ENCODE measurements at regions not wholly inside any gene's neighbourhood (a gene's known extent, or its start where the extent isn't known, plus 50 kb on each side); places are given as distances from the start of the nearest gene placed in this dataset.

DNA sequence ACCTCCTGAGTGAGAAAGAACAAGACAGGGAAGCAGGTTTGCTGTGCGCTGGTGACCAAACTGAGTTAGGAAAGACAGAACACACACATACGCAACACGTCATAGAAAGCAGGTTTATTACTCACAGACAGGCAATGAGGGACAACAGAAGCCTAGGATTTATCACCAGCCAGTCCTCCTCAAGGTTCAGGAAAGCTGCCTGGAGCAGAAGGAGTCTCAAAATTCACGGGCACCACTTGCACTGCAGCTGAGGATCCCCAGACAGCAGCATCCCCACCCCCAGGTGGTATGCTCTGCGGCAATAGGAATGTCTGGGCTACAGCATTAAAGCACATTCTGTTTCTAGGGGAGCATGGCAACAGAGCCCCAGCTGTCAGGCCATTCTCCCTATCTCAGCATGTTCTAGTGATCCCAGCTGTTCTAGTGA, 284.4 kb upstream of the RGPD4 start:
- no peaks in the 10 kb centered on the region for H3K27me3 ChIP-seq
- TF ChIP-seq, protein P1, sequence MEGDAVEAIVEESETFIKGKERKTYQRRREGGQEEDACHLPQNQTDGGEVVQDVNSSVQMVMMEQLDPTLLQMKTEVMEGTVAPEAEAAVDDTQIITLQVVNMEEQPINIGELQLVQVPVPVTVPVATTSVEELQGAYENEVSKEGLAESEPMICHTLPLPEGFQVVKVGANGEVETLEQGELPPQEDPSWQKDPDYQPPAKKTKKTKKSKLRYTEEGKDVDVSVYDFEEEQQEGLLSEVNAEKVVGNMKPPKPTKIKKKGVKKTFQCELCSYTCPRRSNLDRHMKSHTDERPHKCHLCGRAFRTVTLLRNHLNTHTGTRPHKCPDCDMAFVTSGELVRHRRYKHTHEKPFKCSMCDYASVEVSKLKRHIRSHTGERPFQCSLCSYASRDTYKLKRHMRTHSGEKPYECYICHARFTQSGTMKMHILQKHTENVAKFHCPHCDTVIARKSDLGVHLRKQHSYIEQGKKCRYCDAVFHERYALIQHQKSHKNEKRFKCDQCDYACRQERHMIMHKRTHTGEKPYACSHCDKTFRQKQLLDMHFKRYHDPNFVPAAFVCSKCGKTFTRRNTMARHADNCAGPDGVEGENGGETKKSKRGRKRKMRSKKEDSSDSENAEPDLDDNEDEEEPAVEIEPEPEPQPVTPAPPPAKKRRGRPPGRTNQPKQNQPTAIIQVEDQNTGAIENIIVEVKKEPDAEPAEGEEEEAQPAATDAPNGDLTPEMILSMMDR (IDR thresholded peaks at IDR 0.05): no peak
- no peaks in the 10 kb centered on the region for H3K9me3 ChIP-seq
- H3K27ac ChIP-seq: no peak overlapping the region
- H3K36me3 ChIP-seq: no peaks in the 10 kb centered on the region
- no peak for DNase-seq (ENCODE audit: low spot score in 2 of 2)
- H3K4me1 ChIP-seq: no peaks in the 10 kb centered on the region
- H3K4me3 ChIP-seq: no peak overlapping the region
- intact Hi-C loops (cut with DNase I): no loop called here

DNA sequence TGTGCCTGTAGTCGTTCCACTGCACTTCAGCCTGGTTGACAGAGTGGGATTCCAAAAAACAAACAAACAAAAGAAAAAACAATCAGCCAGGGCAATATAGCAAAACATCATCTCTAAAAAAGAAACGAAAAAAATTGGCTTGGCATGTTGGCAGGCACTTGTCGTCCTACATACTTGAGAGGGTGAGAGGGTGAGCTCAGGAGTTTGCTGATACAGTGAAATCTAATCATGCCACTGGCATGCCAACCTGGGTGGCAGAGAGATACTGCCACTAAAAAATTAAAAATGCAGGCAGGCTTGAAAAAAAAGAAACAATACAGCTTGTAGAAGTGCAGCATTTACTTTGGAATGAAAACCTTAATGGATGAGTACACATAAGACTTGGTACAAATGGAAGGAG, 282.9 kb upstream of the RGPD4 start:
- intact Hi-C loops (cut with DNase I): no loop called here
- Histone ChIP-seq H3K4me3 (no peak overlapping the region), H3K27ac (no peak overlapping the region), H3K9me3 (no peaks in the 10 kb centered on the region), H3K36me3 (no peaks in the 10 kb centered on the region), H3K4me1 (no peaks in the 10 kb centered on the region), H3K27me3 (no peaks in the 10 kb centered on the region)
- TF ChIP-seq, protein P1 (IDR thresholded peaks at IDR 0.05): no peak
- no peak for DNase-seq (ENCODE audit: low spot score in 2 of 2)

DNA sequence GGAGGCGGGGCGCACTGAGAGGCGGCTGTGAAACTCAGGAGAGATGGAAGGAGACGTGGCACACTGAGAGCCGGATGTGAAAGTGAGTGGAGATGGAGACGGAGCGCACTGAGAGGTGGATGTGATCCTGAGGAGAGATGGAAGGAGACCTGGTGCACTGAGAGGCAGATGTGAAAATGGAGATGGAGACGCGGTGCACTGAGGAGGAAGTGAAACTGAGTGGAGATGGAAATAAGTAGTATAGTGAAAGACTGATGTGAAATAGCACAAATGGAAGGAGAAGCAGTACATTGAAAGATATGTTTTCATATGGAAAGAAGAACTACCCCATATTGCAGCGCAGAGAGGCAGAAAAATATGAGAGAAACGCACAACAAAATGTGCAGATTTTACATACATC, 281.6 kb upstream of the RGPD4 start:
- Histone ChIP-seq H3K27me3 (no peaks in the 10 kb centered on the region), H3K9me3 (no peaks in the 10 kb centered on the region), H3K4me1 (no peaks in the 10 kb centered on the region), H3K4me3 (no peak overlapping the region), H3K36me3 (no peaks in the 10 kb centered on the region), H3K27ac (no peak overlapping the region)
- no peak for DNase-seq (ENCODE audit: low spot score in 2 of 2)
- TF ChIP-seq, protein P1 (IDR thresholded peaks at IDR 0.05): no peak
- intact Hi-C loops (cut with DNase I): no loop called here

DNA sequence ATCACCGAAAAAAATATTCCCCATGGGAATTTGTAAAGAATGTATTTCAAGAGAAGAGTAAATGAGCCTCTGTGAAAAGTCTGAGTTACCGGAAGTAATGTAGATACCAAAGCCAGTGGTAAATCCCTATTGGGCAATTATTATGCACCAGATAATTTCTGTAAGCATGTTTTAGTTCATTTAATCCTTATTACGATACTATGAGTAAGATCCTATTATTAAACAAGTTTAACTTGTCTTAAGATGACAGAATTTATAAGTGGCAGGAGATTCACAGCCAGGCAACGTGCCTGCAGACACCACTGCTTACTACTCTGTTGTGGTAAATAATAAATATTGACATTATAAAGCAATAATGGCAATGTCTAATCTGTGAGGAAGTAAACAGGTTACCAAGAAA, 280.8 kb upstream of the RGPD4 start:
- intact Hi-C loops (cut with DNase I): no loop called here
- Histone ChIP-seq H3K27ac (no peak overlapping the region), H3K27me3 (no peaks in the 10 kb centered on the region), H3K4me3 (no peak overlapping the region), H3K9me3 (no peaks in the 10 kb centered on the region), H3K36me3 (no peaks in the 10 kb centered on the region), H3K4me1 (no peaks in the 10 kb centered on the region)
- no peak for DNase-seq (ENCODE audit: low spot score in 2 of 2)
- TF ChIP-seq, protein P1 (IDR thresholded peaks at IDR 0.05): no peak

DNA sequence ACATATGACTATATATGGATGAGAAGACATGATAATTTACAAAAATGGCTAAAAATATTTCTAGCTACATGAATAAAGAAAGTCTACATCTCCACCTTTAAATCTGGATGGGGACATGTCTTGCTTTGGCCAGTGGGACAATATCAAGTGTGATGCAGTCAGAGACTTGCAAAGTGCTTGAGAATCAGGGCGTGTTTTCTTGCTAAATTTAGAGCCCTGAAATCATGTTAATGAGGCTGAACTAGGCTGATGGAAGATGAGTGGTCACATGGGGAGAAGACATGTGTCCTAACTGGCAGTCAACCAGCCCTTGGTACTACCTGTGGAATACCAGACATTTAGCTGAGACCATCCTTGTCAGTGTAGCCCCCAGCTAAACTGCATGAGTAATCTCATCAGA, 278.5 kb upstream of the RGPD4 start:
- DNase-seq (ENCODE audit: low spot score in 2 of 2): no peak
- Histone ChIP-seq H3K27me3 (no peaks in the 10 kb centered on the region), H3K4me3 (no peak overlapping the region), H3K9me3 (no peaks in the 10 kb centered on the region), H3K4me1 (no peaks in the 10 kb centered on the region), H3K36me3 (no peaks in the 10 kb centered on the region), H3K27ac (no peak overlapping the region)
- TF ChIP-seq, protein P1 (IDR thresholded peaks at IDR 0.05): no peak
- intact Hi-C loops (cut with DNase I): no loop called here

DNA sequence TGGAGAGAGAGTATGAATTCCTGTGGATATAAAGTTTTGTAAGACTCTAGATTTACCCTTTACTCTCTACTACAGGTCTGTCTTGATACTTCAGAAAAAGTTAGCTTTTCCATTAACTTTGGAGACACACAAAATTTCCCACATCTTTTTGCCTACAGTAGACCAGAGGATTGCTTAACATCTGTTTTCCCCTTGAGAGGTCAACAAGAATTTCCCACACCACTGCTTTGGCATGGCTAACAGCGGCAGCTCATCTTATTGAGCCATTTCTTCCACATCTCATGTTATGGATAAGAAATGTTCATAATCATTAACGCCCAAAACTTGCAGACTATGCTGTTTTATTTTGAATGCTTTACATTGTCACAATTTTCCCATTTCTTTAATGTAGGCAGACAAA, 273.6 kb upstream of the RGPD4 start:
- DNase-seq (ENCODE audit: low spot score in 2 of 2): no peak
- H3K27me3 ChIP-seq: no peaks in the 10 kb centered on the region
- H3K4me3 ChIP-seq: no peak overlapping the region
- H3K27ac ChIP-seq: no peak overlapping the region
- H3K36me3 ChIP-seq: no peaks in the 10 kb centered on the region
- no peaks in the 10 kb centered on the region for H3K4me1 ChIP-seq
- TF ChIP-seq, protein P1 (IDR thresholded peaks at IDR 0.05): no peak
- intact Hi-C loops (cut with DNase I): no loop called here
- peaks cover 0 to 12% of the 10 kb centered on the region in 2 donors for H3K9me3 ChIP-seq
